ENCODE measurements at regions not wholly inside any gene's neighbourhood (a gene's known extent, or its start where the extent isn't known, plus 50 kb on each side); places are given as distances from the start of the nearest gene placed in this dataset.

- intact Hi-C loops (cut with DNase I): no loop called here
- ATAC-seq (ENCODE audit: poor library complexity): no peak
- no peak for DNase-seq
Observed at GRCh38 chr9:73596321-73596720, 444.7 kb downstream of the ANXA1 start.

GRCh38 chr9:73597039-73597438 is 445.4 kb downstream of the ANXA1 start:
- no peak for ATAC-seq (ENCODE audit: poor library complexity)
- intact Hi-C loops (cut with DNase I): no loop called here
- DNase-seq: no peak

- ATAC-seq (ENCODE audit: poor library complexity) (no peak), DNase-seq (no peak)
- intact Hi-C loops (cut with DNase I): no loop called here
Observed at GRCh38 chr9:73597771-73598170, 446.1 kb downstream of the ANXA1 start.

GRCh38 chr9:73609381-73609780 is 457.7 kb downstream of the ANXA1 start:
- ATAC-seq (ENCODE audit: poor library complexity) (no peak), DNase-seq (no peak)
- intact Hi-C loops (cut with DNase I): no loop called here

GRCh38 chr9:73611032-73611431 is 459.4 kb downstream of the ANXA1 start:
- ATAC-seq (ENCODE audit: poor library complexity): no peak
- intact Hi-C loops (cut with DNase I): no loop called here
- DNase-seq: no peak

GRCh38 chr9:73613092-73613701 is 461.5 kb downstream of the ANXA1 start:
- no peak for DNase-seq
- no peak for ATAC-seq (ENCODE audit: poor library complexity)
- intact Hi-C loops (cut with DNase I): no loop called here

- intact Hi-C loops (cut with DNase I): no loop called here
- ATAC-seq (ENCODE audit: poor library complexity): no peak
- DNase-seq: no peak
Observed at GRCh38 chr9:73615557-73615956, 463.9 kb downstream of the ANXA1 start.

GRCh38 chr9:73617586-73617985 is 465.9 kb downstream of the ANXA1 start:
- intact Hi-C loops (cut with DNase I): no loop called here
- ATAC-seq (ENCODE audit: poor library complexity) (no peak), DNase-seq (no peak)

GRCh38 chr9:73640971-73641370 is 489.3 kb downstream of the ANXA1 start:
- DNase-seq: no peak
- no peak for ATAC-seq (ENCODE audit: poor library complexity)
- intact Hi-C loops (cut with DNase I): no loop called here

- DNase-seq (no peak), ATAC-seq (ENCODE audit: poor library complexity) (no peak)
- intact Hi-C loops (cut with DNase I): no loop called here
Observed at GRCh38 chr9:73643379-73644013, 491.8 kb downstream of the ANXA1 start.

GRCh38 chr9:73647560-73647959 is 495.9 kb downstream of the ANXA1 start:
- DNase-seq (no peak), ATAC-seq (ENCODE audit: poor library complexity) (no peak)
- intact Hi-C loops (cut with DNase I): no loop called here

- no peak for ATAC-seq (ENCODE audit: poor library complexity)
- no peak for DNase-seq
- intact Hi-C loops (cut with DNase I): no loop called here
Observed at GRCh38 chr9:73649552-73649951, 497.9 kb downstream of the ANXA1 start.

- DNase-seq (no peak), ATAC-seq (ENCODE audit: poor library complexity) (no peak)
- intact Hi-C loops (cut with DNase I): no loop called here
Observed at GRCh38 chr9:73655363-73655762, 503.7 kb downstream of the ANXA1 start.

- intact Hi-C loops (cut with DNase I): no loop called here
- ATAC-seq (ENCODE audit: poor library complexity) (no peak), DNase-seq (no peak)
Observed at GRCh38 chr9:73655831-73656230, 504.2 kb downstream of the ANXA1 start.

- ATAC-seq (ENCODE audit: poor library complexity) (no peak), DNase-seq (no peak)
- intact Hi-C loops (cut with DNase I): no loop called here
Observed at GRCh38 chr9:73665253-73665652, 513.6 kb downstream of the ANXA1 start.

- DNase-seq: no peak
- intact Hi-C loops (cut with DNase I): no loop called here
- ATAC-seq (ENCODE audit: poor library complexity): no peak
Observed at GRCh38 chr9:73667749-73668148, 516.1 kb downstream of the ANXA1 start.

- intact Hi-C loops (cut with DNase I): loop anchor here (2.0 kb wide), 1 partner anchor 14 kb away; no protein-coding TSS in a partner anchor
- ATAC-seq (ENCODE audit: poor library complexity) (no peak), DNase-seq (no peak)
Observed at GRCh38 chr9:73680831-73681230, 529.2 kb downstream of the ANXA1 start.

GRCh38 chr9:73682789-73683188 is 531.1 kb downstream of the ANXA1 start:
- DNase-seq (no peak), ATAC-seq (ENCODE audit: poor library complexity) (no peak)
- intact Hi-C loops (cut with DNase I): no loop called here

GRCh38 chr9:73683862-73684591 is 532.4 kb downstream of the ANXA1 start:
- DNase-seq (no peak), ATAC-seq (ENCODE audit: poor library complexity) (no peak)
- intact Hi-C loops (cut with DNase I): no loop called here

- ATAC-seq (ENCODE audit: poor library complexity) (no peak), DNase-seq (no peak)
- intact Hi-C loops (cut with DNase I): no loop called here
Observed at GRCh38 chr9:73684601-73685000, 532.9 kb downstream of the ANXA1 start.

Data from Right ventricle myocardium superior (tissue), 1 donor.